H1 (cell line): ENCODE measurements at regions not wholly inside any gene's neighbourhood (a gene's known extent, or its start where the extent isn't known, plus 50 kb on each side); places are given as distances from the start of the nearest gene placed in this dataset.

Experiments used
- BACH1 ChIP-seq: IDR thresholded peaks from 2 replicates; pipeline ENCODE4 v1.6.1; 2012; ENCODE audit warnings: low read length, improper control_type of control experiment
- CHD2 ChIP-seq: IDR thresholded peaks from 2 replicates; pipeline ENCODE4 v1.6.1; 2012; ENCODE audit warnings: low read length, improper control_type of control experiment
- CHD7 ChIP-seq: fragments of 300-600 bp; sonication (generic); IDR thresholded peaks from 2 replicates; pipeline ENCODE4 v1.7.1; 2012; ENCODE audit warnings: low read length, moderate library complexity, mild to moderate bottlenecking, inconsistent platforms; ENCODE audit not compliant: insufficient replicate concordance
- CTCF ChIP-seq, 3 experiments: IDR thresholded peaks; 1 replicate in 2 of 3; 2 replicates in 1 of 3; pipeline versions ENCODE4 v1.5.1 to v1.6.1; 2011; ENCODE audit warnings: low read length in 3 of 3, mild to moderate bottlenecking in 3 of 3, inconsistent platforms in 2 of 3, low read depth in 1 of 3, moderate library complexity in 1 of 3; ENCODE audit not compliant: insufficient read depth in 1 of 3; ENCODE audit errors: control extremely low read depth in 1 of 3
- FOSL1 ChIP-seq: IDR thresholded peaks from 2 replicates; pipeline ENCODE4 v1.6.1; 2011; ENCODE audit warnings: mild to moderate bottlenecking, low read depth, low read length, moderate library complexity; ENCODE audit not compliant: insufficient read depth
- RBBP5 ChIP-seq: IDR thresholded peaks from 2 replicates; pipeline ENCODE4 v1.7.1; 2012; ENCODE audit warnings: low read depth, mild to moderate bottlenecking, inconsistent platforms, low read length, moderate library complexity, borderline replicate concordance
- TAF1 ChIP-seq: IDR thresholded peaks from 2 replicates; pipeline ENCODE4 v1.6.1; 2011; ENCODE audit warnings: mild to moderate bottlenecking, low read depth, low read length
- TEAD4 ChIP-seq: IDR thresholded peaks from 2 replicates; pipeline ENCODE4 v1.6.1; 2012; ENCODE audit warnings: low read depth, low read length, inconsistent platforms, mixed read lengths

DNA sequence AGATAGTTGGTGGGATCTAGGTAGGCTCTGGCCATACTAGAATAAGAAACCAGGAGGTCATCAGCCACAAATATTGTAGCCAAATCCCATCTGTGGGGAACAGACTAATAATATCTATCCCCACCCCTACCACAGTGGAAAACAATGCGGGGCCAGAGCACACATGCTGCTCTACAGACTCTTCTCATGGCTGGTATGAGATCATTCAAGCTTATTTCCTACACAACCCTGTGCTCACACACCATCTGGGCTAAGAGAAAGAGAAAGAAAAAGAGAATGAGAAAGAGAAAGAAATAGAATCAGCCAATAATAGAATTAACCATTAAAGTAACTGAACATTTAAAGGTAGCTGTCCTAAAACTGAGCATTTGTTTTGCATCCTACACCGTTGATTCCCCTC, 1268.4 kb upstream of the SPRY2 start (continued):
- TF ChIP-seq CHD7, result no peak
- TF ChIP-seq BACH1, result no peak
- no peak for TF ChIP-seq TEAD4
- TF ChIP-seq TAF1, result no peak
- TF ChIP-seq RBBP5, result no peak
- no peak for TF ChIP-seq CHD2
- no peak for TF ChIP-seq CTCF (IDR thresholded peaks at IDR 0.05; ENCODE audit: control extremely low read depth in 1 of 3, insufficient read depth in 1 of 3, low read depth in 1 of 3, low read length in 3 of 3)
- TF ChIP-seq FOSL1, result no peak
